SK-N-SH (cell line): ENCODE measurements at regions not wholly inside any gene's neighbourhood (a gene's known extent, or its start where the extent isn't known, plus 50 kb on each side); places are given as distances from the start of the nearest gene placed in this dataset.

Experiments used
- EZH2phosphoT487 ChIP-seq: fragments of 200-600 bp; sonication (generic); IDR thresholded peaks from 2 replicates; pipeline ENCODE4 v1.6.1; 2017; ENCODE audit warnings: low read depth, mixed run types, mild to moderate bottlenecking, antibody characterized with exemption, moderate library complexity, borderline replicate concordance
- FOXJ3 ChIP-seq: sonication (generic); formaldehyde crosslinking; IDR thresholded peaks from 2 replicates; pipeline ENCODE4 v1.5.1; 2020; ENCODE audit warnings: mild to moderate bottlenecking, missing genetic modification reagents
- GABPA ChIP-seq: IDR thresholded peaks from 2 replicates; pipeline ENCODE4 v1.4.0; 2012; ENCODE audit warnings: low read depth, mild to moderate bottlenecking
- NFIC ChIP-seq: IDR thresholded peaks from 2 replicates; pipeline ENCODE4 v1.4.0; 2012; ENCODE audit warnings: borderline replicate concordance
- POLR2AphosphoS5 ChIP-seq: IDR thresholded peaks from 2 replicates; pipeline ENCODE4 v1.6.1; 2012; ENCODE audit warnings: low read depth, low read length
- RAD21 ChIP-seq: IDR thresholded peaks from 2 replicates; pipeline ENCODE4 v1.6.1; 2012; ENCODE audit warnings: mild to moderate bottlenecking, low read length
- RCOR1 ChIP-seq: fragments of 150-350 bp; IDR thresholded peaks from 2 replicates; pipeline ENCODE4 v1.6.1; 2017; ENCODE audit warnings: antibody characterized with exemption, low read length
- SIN3A ChIP-seq: IDR thresholded peaks from 2 replicates; pipeline ENCODE4 v1.6.1; 2012; ENCODE audit warnings: low read depth, mild to moderate bottlenecking, low read length, moderate library complexity, borderline replicate concordance
- YY1 ChIP-seq: IDR thresholded peaks from 2 replicates; pipeline ENCODE4 v1.4.0; 2012; ENCODE audit warnings: low read depth, mild to moderate bottlenecking
- TF ChIP-seq, protein P1 (sequence below): fragments of 200-600 bp; sonication (generic); IDR thresholded peaks from 2 replicates; pipeline ENCODE4 v1.6.1; 2017; ENCODE audit warnings: antibody characterized with exemption, mild to moderate bottlenecking, moderate library complexity
- TF ChIP-seq, protein P2 (sequence below): IDR thresholded peaks from 2 replicates; pipeline ENCODE4 v1.6.1; 2012; ENCODE audit warnings: mild to moderate bottlenecking, low read depth, low read length, moderate library complexity
- TF ChIP-seq, protein P3 (sequence below): IDR thresholded peaks from 2 replicates; pipeline ENCODE4 v1.4.0; 2012; ENCODE audit warnings: low read depth
- TF ChIP-seq, protein P4 (sequence below): fragments of 150-350 bp; IDR thresholded peaks from 2 replicates; pipeline ENCODE4 v1.6.1; 2017; ENCODE audit warnings: antibody characterized with exemption, low read length, low read depth, borderline replicate concordance

DNA sequence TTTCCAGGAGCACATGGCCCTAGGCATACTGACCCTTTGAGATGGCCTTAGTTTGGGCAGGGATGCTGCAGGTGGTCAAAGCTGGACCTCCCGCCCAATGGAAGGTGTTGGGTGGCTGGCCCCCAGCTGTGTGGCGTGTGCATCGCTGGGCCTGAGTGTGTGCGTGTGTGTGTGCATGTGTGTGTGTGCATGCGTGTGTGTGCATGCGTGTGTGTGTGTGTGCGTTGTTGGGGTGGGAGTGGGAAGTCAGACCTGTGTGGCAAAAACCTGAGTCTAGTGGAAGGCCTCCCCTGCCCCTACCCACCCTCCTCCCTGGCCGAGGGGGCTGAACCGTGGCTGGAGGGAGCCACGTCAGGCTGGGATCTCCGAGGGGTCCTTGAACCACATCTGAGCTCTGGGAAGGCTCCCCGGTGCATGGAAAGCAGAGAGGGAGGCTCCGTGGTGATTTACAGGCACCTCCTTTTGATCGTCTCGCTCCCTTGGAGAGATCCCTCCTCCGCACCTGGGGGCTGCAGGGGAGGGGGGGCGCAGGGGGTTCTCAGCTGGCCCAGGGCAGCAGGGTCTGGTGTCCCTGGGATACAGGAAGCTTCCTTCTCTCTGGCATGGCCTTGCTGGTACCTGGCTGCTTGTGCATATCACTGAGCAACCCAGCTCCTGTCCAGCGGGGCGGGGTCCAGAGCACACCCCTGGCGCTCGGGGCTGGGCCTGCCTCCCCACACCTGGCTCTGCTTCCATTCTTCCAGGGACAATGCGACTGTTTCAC, 124.7 kb upstream of the WNT4 start:
- TF ChIP-seq, protein P1, sequence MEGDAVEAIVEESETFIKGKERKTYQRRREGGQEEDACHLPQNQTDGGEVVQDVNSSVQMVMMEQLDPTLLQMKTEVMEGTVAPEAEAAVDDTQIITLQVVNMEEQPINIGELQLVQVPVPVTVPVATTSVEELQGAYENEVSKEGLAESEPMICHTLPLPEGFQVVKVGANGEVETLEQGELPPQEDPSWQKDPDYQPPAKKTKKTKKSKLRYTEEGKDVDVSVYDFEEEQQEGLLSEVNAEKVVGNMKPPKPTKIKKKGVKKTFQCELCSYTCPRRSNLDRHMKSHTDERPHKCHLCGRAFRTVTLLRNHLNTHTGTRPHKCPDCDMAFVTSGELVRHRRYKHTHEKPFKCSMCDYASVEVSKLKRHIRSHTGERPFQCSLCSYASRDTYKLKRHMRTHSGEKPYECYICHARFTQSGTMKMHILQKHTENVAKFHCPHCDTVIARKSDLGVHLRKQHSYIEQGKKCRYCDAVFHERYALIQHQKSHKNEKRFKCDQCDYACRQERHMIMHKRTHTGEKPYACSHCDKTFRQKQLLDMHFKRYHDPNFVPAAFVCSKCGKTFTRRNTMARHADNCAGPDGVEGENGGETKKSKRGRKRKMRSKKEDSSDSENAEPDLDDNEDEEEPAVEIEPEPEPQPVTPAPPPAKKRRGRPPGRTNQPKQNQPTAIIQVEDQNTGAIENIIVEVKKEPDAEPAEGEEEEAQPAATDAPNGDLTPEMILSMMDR, result no peak
- TF ChIP-seq EZH2phosphoT487 (no peak), RCOR1 (no peak), GABPA (no peak), SIN3A (no peak), YY1 (no peak), FOXJ3 (CRISPR knock-in tag) (no peak), POLR2AphosphoS5 (no peak), NFIC (no peak), RAD21 (no peak)
- TF ChIP-seq, protein P2, sequence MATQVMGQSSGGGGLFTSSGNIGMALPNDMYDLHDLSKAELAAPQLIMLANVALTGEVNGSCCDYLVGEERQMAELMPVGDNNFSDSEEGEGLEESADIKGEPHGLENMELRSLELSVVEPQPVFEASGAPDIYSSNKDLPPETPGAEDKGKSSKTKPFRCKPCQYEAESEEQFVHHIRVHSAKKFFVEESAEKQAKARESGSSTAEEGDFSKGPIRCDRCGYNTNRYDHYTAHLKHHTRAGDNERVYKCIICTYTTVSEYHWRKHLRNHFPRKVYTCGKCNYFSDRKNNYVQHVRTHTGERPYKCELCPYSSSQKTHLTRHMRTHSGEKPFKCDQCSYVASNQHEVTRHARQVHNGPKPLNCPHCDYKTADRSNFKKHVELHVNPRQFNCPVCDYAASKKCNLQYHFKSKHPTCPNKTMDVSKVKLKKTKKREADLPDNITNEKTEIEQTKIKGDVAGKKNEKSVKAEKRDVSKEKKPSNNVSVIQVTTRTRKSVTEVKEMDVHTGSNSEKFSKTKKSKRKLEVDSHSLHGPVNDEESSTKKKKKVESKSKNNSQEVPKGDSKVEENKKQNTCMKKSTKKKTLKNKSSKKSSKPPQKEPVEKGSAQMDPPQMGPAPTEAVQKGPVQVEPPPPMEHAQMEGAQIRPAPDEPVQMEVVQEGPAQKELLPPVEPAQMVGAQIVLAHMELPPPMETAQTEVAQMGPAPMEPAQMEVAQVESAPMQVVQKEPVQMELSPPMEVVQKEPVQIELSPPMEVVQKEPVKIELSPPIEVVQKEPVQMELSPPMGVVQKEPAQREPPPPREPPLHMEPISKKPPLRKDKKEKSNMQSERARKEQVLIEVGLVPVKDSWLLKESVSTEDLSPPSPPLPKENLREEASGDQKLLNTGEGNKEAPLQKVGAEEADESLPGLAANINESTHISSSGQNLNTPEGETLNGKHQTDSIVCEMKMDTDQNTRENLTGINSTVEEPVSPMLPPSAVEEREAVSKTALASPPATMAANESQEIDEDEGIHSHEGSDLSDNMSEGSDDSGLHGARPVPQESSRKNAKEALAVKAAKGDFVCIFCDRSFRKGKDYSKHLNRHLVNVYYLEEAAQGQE, result no peak
- TF ChIP-seq, protein P3, sequence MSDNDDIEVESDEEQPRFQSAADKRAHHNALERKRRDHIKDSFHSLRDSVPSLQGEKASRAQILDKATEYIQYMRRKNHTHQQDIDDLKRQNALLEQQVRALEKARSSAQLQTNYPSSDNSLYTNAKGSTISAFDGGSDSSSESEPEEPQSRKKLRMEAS, result no peak
- TF ChIP-seq, protein P4, sequence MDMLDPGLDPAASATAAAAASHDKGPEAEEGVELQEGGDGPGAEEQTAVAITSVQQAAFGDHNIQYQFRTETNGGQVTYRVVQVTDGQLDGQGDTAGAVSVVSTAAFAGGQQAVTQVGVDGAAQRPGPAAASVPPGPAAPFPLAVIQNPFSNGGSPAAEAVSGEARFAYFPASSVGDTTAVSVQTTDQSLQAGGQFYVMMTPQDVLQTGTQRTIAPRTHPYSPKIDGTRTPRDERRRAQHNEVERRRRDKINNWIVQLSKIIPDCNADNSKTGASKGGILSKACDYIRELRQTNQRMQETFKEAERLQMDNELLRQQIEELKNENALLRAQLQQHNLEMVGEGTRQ, result no peak
